GM18499 (cell line): ENCODE measurements at regions not wholly inside any gene's neighbourhood (a gene's known extent, or its start where the extent isn't known, plus 50 kb on each side); places are given as distances from the start of the nearest gene placed in this dataset.
A peak's percentile ranks its signal among the peaks of the same experiment; 100 is the strongest.

Experiments
- ATAC-seq: cut with Tn5 transposase; IDR thresholded peaks from one replicate; pipeline ENCODE4 v1.9.1; 2021; ENCODE audit warnings: moderate number of reproducible peaks; ENCODE audit not compliant: insufficient read depth, unreplicated experiment

DNA sequence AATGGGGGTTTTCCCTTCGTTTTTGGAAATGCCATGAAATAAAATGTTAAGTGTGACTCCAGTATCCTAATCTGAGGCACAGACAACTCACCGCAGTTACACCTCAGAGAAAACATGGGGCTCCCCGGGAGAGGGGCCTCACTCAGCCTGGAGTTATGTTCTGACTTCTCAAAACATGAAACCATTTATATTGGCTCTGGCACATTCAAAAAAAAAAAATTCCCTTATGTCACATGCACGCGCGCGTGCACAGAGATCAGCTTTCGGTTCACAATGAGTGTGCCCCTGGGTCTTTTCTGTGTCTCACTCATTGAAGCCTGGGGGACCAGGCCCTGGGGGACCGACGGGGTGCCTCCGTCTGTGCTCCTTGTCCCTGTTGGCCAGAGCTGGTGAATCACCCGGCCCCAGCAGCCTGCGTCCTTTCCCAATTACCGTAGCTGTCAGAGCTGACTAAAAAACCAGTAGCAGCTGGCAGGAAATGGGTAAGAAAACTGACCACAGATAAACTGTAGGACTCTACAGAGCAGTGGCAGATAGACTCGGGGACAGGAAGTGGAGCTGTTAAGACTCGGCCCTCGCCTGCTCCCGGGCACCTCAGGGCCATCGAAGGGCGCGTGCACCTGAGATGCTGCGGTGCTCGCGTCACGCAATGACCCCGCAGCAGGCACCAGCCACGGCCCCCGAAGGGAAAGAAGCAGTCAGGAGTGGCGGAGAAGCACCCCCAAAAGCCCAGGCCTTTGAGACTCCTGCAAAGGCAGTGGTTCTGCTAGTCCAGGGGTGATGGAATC is 138.3 kb upstream of the ID2 start:
- ATAC-seq = peak; percentile 65

DNA sequence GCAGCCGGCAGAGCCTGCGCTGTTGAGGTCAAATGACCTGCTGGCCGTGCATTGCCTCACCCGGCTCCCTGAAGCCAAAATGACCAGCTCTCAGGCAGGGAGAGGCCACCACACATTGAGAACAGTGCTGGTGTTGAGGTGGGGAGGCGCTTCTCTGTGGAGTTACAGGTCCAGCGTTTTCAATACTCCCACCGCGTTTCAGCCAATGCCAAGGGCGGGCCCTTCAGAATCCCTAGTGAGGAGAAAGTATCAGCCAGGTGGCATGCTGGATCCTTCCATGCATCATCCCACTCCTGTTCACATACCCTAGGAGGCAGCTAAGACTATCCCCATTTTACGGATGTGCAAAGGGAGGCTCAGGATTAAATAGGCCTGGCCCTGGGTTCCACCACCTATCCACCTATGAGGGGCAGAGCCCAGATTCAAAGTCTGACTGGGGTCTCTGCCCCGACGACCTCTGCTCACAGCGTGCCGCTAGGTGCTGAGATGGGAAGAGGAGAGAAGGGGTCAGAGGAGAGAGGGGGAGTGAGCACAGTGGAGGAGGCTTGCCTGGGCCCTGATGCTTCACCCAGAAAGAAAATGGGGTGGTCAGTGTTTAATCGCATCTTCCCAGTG is 137.6 kb upstream of the ID2 start:
- ATAC-seq = no peak

DNA sequence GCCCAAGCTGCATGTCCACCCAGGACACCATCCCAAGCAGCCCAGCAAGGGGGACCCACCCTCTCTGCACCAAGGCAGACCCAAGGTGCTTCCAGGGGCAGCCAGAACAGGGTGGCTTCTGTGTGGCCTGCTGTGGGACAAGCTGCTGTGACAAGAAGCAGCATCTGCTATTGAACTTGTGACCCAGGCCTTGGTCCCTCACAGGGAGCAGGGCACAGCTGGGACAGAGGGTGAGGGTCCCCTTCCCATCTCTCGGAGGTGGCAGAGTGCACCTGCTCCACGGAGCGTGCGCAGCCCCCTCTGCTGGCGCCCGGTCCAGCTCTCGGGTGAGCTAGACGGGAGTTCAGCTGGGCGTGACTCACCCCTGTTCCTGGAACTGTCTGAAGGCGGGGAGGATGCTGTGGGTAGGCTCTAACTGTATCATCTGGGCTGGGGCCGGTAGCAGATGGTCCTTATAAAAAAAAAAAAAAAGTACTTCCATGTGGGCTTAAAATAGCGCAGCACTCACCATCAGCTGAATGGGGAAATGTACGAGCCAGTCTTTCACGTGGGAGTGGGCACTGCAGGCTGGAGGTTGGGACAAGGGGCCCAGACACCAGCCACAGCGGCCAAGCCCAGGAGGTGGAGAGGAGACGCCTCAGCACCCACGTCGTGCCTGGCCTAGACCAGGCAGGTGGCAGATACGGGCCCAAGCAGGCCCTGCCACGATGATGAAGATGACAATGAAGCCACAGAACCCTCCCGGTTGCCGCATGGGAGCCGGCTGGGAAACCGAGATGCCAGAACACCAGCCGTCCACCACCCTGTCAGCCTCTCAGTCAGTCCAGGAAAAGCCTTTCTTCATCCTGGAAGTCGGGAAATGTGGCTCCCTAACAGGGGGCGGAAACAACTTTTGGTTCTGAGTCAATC is 136.8 kb upstream of the ID2 start:
- peak; percentile 32 for ATAC-seq

DNA sequence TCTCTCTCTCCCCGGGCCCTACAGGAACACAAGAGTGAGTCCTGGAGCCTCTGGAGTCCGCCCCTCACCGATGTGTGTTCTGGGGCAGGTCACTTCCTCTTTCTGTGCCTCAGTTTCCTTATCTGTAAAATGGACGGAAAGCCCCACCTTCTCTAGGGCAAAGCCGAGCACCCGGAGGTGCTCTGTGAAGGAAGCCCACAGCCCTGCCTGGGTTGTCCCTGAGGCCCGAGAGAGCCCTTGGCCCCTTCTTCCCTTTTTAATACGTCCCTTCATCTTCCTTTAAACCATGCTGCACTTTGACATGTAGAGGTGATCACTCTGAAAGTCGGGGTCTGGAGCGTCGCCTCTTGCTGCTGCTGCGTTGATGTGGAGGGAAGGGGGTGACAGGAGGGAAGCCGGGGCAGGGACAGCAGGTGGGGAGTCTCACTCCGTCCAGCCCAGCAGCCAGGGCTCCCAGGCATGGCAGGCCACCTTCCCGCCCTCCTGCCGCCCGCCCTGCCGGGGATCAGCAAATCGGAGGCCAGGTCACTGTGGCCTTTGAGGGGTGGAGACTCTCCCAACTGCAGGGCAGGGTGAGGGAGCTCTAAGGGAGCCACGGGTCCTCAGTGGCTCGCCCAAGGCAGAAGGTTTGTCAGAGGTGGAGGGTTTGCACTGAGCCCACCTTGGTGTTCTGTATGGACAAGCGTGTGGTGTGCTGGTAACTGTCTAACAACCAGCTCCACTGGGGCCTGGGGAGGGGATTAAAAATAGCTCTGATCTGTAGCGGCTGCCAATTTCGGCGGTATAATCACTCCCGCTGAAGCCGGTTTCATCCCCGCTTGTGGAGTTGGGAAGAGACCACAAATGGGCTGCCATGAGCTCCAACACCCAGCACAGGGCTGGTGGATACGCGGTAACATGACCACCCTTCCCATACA is 135.9 kb upstream of the ID2 start:
- no peak for ATAC-seq

DNA sequence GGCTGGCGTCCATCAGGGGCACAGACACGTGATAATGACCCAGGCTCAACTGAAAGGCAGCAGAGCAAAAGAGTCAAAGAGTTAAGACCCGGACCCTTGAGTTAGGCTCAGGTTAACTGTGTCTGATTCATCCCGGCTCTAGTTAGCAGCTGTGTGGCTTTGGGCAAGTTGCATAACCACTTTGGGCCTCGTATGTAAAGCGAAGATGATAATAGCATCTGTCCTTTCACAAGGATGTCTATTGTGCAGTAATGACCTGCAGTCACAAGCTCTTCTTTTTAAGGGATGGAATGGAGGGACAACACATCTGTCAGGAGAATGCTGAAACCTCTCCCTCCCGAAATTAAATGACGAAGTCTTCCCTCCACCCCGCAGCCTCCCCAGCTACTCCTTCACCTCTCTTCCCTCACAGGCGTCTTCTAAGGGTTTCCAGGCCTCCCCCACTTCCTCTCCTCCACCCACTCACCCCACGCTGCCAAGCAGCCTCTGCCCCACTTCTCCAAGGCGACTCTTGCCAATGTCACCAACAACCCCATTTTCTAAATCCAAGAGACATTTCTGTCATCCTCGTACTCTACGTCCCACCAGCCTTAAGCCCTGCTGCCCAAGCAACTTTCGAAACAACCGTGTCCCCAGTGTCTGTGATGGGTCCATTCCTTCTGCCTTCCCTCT is 135.1 kb upstream of the ID2 start:
- ATAC-seq = no peak

DNA sequence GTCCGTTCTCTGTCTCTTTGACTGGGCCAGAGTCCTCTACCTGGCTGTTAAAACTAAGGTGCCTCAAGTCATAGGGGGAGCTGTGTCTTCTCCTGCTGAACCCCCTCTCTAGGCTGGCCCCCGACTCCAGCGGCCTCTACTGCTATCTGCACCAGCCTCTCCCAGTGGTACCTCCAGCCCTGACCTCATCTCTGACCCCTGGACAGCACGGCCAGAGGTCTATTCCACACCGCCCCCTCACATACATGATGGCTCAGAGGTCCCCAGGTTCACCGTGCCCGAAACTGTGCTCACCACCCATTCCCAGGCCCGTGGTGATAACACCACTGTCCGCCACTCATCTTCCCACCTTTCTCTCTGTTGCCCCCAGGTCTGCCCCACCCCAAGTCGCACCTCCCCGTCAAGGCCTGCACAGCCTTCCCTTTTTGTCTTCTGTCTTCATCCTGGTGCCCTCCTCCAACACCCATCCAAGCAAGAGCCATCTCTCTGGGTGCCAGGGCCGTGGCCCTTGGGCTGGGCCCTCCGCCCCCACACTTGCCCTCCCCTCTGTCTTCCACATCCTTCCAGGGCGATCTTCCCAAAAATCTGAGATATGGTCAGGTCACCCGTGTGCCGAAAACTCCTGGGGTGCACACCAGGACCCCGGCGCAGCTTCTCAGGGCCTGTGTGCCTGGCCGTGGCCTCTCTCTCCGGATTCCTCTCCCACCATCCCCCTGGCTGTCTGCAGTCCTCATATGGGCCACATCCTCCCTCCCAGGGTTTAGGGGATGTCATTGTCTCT is 134.4 kb upstream of the ID2 start:
- no peak for ATAC-seq

DNA sequence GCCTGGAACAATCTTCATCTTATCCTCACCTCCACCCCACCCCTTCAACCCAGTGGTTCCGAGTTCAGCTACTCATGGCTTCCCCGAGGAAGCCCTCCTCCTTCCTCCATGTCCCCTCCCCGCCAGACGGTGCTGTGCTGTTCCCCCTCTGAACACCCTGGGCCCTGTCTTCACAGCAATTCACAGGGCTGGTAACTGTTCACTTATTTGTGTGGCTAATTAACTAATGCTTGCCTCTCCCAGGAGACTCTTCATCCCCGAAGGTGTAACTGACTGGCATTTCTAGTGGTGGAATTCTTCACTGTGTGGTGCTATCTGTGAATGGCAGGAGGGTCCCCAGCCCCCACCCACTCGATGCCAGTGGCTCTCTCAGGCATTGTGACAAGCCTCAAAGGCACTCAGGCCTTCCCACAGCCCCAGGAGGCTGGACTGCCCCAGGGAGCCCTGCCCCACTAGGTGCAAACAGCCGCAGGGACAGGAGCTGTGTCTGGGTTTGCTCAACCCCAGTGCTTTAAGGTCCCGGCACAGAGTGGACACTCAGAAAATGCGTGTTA is 133.7 kb upstream of the ID2 start:
- ATAC-seq = no peak

DNA sequence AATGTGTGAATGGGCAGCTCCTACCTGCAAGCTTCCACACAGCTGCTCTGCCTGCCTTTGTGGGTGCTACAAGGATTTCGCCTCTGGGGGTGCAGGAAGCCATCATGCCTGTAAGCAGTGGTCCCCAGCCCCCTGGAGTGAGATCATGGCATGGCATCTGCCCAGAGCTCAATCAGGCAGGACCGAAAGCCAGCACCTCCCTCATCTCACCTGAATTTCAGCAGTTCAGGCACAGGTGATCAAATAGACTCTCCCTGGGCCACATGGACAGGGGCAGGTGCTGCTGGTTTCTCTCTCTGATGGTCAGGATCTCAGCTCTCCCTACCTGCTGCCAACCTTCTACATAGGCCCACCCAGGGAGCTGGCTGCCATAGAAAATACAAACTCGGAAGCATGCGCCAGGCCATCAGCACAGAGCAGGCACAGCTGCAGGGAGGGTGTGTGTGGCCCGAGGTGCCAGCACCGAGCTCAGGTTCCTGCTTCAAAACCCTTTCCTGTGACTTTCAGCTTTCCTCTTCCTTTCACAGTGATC is 133.2 kb upstream of the ID2 start:
- no peak for ATAC-seq

DNA sequence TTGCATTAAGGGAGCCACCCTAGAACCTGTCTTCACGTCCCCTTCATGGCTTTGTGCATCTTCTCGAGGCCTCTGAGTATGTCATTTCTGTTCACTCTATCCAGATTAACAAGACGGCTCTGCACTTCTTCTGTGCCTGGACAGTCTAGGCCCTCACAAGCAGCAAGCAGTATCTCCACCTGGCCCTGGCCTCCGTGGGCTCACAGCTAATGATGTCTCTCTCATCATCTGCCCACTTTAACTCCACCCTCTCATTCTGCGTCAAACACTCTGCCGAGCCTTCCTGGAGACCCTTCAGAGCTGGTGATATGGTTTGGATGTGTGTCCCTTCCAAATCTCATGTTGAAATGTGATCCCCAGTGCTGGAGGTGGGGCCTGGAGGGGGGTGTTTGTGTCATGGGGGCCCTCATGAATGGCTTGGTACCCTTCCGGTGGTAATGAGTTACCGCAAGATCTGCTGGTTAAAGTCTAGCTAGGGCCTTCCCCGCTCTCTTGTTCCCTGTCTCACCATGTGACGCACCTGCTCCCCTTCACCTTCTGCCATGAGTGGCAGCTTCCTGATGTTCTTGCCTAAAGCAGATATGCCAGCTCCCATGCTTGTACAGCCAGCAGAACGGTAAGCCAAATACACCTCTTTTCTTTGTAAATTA is 132.5 kb upstream of the ID2 start:
- no peak for ATAC-seq

DNA sequence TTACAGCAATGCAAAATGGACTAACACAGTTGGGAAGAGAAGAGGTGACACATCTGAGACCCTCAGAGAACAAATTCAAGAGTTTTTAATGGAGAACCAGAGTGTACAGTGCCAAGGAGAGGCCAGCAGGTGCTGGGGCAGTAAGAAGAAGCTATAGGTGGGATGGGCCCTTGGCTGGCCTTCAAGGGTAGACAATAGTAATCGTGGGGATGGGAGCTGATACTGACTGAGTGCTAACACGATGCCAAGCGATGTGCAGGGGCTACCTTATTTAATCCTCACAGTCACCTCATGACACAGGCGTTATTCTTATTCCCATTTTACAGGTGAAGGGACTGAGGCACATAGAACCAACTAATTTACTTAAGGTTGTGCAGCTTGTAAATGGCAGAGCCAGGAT is 131.9 kb upstream of the ID2 start:
- ATAC-seq = no peak

DNA sequence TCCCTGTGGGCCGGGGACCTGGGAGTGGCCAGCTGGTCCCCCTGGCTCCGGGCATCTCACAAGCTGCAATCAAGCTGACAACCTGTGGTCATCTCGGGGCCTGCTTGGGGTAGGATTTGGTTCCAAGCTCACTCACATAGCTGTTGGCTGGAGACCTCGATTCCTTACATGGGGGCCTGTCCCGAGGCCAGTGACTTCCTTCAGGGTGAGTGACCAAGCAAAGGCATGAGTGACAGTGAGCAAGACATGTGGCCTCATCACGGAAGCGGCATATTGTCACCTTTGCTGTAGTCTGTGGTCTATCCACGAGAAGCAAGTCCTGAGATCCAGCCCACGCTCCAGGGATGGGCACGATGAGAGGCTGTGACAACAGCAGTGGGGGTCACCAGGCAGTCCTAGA is 131.4 kb upstream of the ID2 start:
- no peak for ATAC-seq

DNA sequence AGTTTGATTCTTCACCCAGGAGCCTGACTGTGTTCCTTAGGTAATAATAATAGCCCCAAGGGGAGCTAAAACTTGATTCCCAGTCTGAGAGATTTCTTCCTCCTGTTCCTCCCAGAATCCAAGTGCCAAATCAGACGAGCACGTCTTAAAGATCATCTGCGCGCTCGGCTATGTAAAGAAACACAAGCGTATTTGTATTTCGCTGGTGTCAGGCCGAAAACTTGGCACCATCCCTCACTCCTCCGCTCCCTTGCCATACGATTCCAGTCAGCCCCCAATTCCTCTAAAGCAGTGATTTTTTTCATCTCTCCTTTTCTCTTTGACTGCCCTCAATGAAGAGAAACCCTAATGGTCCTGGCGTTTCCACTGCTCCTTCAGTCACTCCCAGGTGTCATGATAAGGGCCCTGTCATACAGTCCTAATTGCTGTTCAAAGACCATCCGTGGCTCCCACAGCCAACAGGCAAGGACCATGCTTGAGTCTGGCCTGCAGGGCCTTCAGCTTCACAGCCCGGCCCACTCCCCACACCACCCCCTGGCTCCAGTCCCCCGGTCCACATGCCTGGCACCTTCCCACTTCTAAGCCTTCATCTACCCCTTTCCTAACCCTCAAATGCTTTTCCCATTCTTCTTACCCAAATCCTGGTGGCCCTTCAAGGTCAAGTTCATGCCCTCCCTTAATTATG is 130.8 kb upstream of the ID2 start:
- no peak for ATAC-seq

DNA sequence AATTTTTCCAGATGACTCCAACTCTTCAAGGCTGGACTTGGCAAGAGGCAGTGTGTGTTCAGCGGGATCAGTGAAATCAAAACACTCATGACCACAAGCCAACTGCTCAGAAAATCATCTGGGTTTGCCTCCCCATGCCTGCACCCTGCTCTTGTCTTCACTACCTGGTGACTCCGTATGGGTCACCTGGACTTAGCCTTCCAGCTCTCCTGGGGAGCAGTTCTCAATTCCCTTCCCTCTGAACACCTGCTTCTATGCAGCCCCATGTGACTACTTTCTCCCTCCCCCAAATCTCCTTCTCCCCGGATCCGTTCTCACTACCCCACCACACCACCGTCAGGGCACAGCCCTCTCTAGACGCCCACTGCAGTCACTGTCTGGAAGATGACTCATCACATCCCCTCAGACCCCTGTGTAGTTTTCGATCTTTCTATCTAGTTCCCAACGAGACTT is 130.2 kb upstream of the ID2 start:
- no peak for ATAC-seq

DNA sequence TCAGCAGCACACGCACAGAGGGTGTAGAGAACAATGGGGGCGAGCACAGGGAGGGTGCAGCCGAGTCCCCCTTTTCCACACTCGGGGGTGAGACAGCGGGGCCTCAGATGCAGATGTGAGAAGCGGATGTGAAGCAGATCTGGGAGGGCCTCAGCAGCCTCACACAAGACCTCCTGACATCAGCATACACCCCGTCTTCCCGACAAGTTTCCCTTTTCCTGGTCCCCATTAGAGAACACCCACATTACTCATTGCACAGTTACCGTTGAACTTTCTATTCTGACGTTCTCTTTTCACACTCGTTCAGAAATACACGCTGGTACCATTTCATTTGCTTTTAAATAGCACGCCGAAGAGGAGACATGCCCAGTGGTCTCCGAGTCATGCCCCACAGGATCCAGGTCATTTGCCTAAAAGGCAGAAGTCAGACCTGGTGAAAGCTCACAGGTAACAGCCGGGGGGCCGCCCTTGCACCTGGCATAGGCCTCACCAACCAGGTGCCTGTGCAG is 129.5 kb upstream of the ID2 start:
- ATAC-seq = no peak

DNA sequence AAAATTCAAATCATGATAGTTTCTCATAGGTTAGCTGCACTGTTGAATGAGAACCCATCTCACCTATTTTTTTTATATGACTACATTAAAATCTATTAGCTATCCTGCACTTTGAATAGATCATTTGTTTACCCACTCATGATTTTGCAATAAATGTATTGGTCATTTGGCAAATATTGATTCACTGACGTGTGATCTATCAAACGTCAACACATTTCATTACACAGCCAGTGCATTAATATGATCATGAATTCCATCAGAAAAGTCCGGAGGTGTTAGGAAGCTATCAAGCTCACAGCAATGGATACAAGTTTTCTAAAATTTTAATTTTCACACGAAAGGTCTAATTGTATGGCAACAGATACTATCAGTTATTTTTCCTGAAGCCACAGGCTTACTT is 128.2 kb upstream of the ID2 start:
- ATAC-seq = no peak

DNA sequence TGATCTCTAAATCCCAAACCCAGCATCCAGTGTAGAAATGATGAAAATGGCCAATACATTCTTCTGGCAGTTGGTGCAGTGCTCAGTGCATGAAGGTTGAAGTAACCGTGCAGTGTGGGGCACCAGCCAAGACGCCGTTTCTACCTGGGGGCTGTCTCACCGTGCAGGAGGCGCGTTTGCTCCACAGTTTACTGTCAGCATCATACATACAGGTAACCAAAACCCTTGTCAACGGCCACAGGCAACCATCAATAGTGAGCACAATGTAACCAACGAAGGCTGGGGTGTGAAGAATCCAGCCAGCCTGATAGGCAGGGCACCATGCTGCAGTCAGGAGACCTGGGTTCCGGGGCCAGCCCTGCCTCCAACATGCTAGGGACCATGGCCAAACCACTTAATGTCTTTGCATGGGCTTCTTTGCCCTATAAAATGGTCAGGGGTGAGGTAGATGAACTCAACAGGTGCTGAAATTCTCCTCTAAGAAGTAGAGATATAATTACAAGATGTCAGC is 127.5 kb upstream of the ID2 start:
- no peak for ATAC-seq

DNA sequence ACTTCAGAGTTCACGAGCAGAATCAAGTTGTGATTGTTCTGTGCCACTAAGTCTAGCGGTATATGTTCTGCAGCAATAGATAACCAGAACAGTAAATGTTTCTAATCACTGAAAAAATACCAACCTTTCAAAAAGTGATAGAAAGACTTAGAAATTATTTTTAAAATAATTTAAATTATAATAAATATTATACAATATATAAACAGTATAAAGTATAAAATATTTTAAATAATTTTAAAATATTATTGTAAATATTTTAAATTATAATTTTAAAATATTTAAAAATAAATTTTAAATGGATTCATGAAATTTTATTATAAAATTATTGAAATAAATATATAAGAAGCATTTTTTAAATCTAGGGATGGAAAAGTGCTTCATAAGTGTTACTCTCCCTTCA is 126.3 kb upstream of the ID2 start:
- ATAC-seq = no peak
